ENCODE measurements at regions not wholly inside any gene's neighbourhood (a gene's known extent, or its start where the extent isn't known, plus 50 kb on each side); places are given as distances from the start of the nearest gene placed in this dataset.

DNA sequence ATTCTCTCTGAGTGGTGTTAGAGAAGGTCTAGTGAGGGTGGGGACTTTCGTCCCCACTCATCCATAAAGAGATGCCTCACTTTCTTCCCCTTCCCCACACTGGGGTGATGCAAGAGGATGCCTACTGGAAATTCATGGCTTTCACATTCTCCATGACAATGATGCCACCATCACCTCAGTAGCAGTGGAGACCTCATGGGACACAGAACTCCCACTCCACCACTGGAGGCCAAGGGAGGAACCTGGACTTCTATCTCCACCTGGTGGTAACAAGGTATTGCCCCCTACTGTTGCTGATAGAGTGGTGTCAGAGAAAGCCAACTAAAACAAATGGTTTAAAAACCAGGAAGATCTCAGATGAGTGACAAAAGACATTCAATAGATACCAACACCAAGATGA lies 110.9 kb downstream of the INHBB start:
- TF ChIP-seq POLR2AphosphoS5 (IDR thresholded peaks at IDR 0.05; ENCODE audit: low read depth, low read length) (no peak), POLR2A (IDR thresholded peaks at IDR 0.05; ENCODE audit: low read depth, low read length) (no peak), TAF1 (IDR thresholded peaks at IDR 0.05; ENCODE audit: borderline replicate concordance, low read depth, low read length) (no peak)
